Suppressor macrophage treated with lipopolysaccharide for 1 hour (primary cell): ENCODE measurements at regions not wholly inside any gene's neighbourhood (a gene's known extent, or its start where the extent isn't known, plus 50 kb on each side); places are given as distances from the start of the nearest gene placed in this dataset.

ENCODE experiments used
- DNase-seq, 3 donors: peaks; one replicate each; pipeline ENCODE4 v3.0.0-alpha.2; 2020 to 2022

GRCh38 chr14:51307551-51307950 lies 67.5 kb downstream of the TMX1 start:
- no peak for DNase-seq

GRCh38 chr14:51308866-51309265 lies 68.8 kb downstream of the TMX1 start:
- DNase-seq: no peak

- no peak for DNase-seq
Measured at GRCh38 chr14:51310505-51310944, 70.5 kb downstream of the TMX1 start.

DNA sequence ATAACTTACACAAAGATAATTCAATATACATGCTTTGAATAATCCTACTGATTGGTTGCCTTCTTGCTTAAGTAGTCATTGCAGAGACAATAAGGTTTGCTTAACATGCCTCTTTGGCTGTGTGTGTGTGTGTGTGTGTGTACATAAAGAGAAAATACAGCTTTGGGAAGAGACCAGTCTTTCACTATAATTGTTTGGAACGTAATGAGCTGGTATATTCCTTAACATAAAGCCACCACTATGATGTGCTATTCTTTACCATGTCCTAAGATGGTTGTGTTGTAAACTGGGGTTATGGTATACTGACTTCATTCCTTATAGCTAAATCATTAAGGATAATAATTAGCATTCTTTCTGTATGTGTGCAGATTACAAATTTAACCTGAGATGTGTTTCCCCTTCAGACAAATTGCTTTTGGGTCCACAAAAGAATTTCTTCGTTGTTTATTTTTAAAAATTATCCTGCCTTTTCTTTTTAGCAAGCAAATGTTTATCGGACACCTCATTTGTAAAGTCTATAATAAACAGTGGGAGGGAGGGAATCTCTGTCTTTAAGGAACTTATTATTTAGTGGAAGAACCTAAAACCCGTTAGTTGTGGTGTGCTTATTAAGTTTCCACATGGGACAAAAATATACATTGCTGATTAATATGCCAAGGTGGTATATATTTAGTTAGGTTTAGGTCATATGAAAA lies 74.4 kb downstream of the TMX1 start:
- no peak for DNase-seq

- DNase-seq: no peak
Measured at GRCh38 chr14:51317373-51317772, 77.3 kb downstream of the TMX1 start.

GRCh38 chr14:51318813-51319597 lies 79.0 kb downstream of the TMX1 start:
- no peak for DNase-seq

DNA sequence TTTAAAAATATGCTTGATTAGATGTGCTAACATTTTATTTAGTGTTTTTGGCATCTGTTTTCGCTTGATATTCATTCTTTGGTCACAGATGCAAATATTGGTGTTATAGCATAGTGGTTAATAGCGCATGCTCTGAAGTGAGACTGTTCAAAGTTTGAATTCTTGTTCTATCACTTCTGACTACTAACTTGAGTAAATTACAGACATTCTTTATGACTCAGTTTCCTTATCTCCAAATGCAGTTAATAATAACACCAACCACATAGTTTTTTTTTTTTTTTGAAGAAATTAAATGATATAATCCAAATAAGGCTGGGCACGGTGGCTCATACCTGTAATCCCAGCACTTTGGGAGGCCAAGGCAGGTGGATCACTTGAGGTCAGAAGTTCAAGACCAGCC lies 81.0 kb downstream of the TMX1 start:
- DNase-seq: no peak

GRCh38 chr14:51323492-51323891 lies 83.4 kb downstream of the TMX1 start:
- no peak for DNase-seq

GRCh38 chr14:51327376-51327775 lies 87.3 kb downstream of the TMX1 start:
- no peak for DNase-seq

DNA sequence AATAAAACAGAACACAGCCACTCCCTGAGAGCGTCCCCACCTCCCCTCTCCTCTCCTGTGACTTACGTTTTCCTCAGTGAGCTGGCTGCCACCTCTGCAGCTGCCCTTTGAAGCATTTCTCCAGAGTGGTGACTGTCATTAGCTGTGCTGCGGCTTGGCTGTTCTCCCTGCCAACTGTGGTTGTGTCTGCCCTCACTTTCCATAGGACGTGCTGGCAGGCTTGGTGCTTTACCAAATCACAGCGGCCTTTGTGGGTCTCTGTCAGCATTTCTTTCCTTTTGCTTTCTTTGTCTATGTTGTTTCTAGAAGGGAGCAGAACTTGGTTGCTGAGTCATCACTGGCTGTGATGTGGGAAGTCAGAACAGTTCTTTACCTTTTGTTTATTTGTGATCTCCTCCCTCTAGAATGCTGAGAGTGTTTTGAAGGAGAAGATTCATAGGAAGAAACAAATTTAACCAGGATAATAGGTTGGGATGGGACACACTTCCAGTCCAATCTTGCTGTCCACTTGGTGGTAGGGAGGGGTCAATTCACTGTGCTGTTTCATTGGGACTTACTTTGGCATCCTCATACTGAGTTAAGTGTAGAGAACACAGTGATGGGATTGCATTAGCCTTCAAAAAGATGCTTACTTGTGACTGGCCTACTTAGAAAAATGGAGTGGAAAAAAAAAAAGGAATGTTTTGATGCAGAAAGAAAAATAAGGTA lies 88.2 kb downstream of the TMX1 start:
- DNase-seq: peak in 2 of 3 donors; percentile 1 to 5

GRCh38 chr14:51328772-51329353 lies 88.8 kb downstream of the TMX1 start:
- no peak for DNase-seq

- no peak for DNase-seq
Measured at GRCh38 chr14:51331486-51332367, 91.7 kb downstream of the TMX1 start.

- DNase-seq: no peak
Measured at GRCh38 chr14:51333299-51333698, 93.3 kb downstream of the TMX1 start.

DNA sequence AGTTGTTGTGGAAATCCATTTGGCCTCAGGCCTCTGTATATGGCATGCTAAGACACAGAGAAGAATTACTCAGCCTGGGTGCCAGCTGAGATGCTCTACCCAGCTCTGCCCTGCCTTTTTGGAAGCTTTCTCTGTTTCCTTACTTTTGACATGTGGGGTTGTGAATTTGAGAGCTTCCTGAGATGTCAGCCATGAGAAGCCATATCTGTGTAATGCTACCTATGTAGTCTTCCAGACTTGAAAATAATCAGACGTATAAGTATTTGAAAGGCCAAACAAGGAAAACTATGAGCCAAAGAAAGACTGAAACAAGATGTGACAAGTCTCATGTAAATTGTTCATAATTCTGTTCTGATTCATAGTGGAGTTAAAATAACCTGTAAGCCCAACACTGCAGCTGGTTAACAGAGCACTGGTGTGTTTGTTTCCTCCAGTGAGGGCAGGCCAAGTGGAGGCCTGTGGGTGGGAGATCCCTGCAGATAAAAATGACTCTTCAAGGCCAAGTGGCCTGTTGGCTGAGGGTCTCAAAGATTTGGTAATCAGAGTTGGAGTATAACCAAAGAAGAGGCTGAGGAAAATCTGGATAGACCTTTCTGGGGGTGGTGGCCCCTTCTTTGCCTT lies 94.0 kb downstream of the TMX1 start:
- DNase-seq: no peak

DNA sequence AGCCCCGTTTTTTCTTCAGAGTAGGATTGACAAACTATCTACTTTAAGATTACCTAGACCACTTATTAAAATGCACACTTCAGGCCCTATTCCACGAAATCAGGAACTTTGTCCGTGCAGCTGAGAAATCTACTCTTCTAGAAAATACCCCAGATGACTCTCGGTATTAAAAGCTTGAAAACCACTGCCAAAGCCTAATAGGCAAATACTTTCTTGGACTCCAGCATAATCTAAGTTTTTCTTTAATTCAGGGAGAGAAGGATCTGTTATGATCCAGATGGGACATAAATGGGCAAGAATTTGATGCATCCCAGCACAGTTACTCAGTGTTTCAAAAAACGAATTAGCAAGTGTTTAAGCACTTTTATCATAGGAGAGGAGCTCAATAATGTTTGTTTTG lies 94.5 kb downstream of the TMX1 start:
- DNase-seq: no peak

DNA sequence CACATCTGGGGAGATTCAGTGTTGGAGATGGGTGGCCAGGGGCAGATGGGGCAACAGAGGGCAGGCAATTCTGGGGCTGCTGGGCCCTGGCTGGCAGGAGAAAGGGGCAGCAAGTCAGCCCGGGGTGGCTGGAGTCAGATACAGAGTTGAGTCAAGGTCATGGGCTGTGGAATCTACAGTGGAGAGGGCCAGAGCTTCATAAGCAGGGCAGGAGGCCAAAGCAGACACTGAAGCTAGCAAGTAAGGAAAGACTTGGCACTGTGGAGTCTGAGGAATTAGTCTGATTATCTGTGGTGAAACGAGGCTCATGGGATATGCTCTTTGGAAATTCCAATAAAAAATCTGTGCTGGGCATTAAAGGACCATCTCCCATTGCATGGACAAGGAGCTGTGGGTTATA lies 95.5 kb downstream of the TMX1 start:
- no peak for DNase-seq

DNA sequence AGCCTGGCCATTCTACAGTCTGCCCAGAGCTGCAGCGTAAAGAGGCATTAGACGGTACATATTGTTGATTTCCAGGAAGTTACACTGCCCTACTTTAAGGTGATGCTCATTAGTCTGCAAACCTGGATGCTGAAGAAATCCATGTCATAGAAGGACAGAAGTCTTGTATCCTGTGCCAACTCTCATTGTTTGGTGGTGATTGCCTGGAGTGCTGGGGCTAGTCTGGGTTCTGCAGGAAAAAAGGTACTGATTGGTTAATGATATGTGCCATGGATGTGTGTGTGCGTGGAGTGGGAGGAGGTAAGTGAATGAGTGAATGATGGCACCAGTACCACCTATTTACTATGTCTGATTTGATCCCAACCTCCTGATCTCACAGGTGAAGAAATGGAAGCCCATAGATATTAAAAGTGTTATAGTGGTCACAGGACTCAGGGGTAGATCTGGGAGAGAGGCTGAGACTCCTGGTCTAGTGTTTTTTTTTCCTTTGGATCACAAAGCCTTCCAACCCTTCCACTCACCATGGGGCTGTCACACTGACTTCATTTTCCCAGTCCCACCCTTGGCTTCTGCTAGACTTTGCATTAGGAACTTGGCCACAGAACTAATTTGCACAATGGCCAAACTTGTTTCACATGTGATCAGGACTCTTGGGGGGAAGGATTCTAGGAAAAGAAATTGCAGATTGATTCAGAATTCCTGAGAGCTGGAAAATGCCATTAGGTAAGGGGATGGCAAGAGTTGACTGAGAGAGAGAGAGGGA lies 96.1 kb downstream of the TMX1 start:
- DNase-seq: no peak

- DNase-seq: no peak
Measured at GRCh38 chr14:51336734-51337133, 96.7 kb downstream of the TMX1 start.

GRCh38 chr14:51337520-51337919 lies 97.5 kb downstream of the TMX1 start:
- no peak for DNase-seq

GRCh38 chr14:51341338-51341737 lies 101.3 kb downstream of the TMX1 start:
- DNase-seq: no peak

GRCh38 chr14:51342226-51342625 lies 102.2 kb downstream of the TMX1 start:
- no peak for DNase-seq
